Right renal pelvis (tissue), 4 donors: ENCODE measurements at regions not wholly inside any gene's neighbourhood (a gene's known extent, or its start where the extent isn't known, plus 50 kb on each side); places are given as distances from the start of the nearest gene placed in this dataset.
"Not testable (repeated sequence)": the region's sequence is repeated elsewhere in the genome, so short reads cannot be mapped to it uniquely, and the experiment has no call there.

Source experiments
- DNase-seq, 4 donors: peaks; one replicate each; pipeline ENCODE4 v3.0.0-alpha.2; 2013; ENCODE audit warnings: low read depth in 4 of 4, low spot score in 3 of 4, missing footprints in 1 of 4

DNA sequence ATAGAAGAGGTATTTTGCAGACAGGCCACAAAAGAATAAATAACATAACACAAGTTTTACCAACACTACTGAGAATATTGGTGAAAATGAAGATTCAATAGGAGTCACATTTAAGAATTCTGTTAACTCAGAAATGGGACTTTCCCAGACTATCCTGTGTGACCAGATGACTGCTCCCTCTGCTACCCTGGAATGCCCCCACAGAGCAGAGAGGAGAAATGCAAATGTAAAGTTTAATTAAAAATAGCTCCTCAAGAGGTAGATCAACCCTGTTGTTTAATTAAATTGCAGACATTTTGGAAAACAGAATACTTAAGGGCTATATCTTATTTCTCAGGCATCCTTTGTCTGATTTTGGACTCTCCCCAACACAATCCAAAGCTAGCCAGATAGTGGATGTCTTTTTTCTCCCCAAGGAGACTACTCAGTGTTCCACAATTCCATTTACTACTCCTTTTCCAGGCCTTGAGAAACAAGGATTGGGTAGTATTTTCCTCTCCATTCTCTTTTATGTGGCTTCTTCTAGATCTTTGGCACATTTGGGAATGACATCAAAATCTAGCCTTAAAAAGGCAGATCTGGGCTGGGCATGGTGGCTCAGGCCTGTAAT, 104.7 kb upstream of the TSC22D1 start:
- DNase-seq = no peak

DNA sequence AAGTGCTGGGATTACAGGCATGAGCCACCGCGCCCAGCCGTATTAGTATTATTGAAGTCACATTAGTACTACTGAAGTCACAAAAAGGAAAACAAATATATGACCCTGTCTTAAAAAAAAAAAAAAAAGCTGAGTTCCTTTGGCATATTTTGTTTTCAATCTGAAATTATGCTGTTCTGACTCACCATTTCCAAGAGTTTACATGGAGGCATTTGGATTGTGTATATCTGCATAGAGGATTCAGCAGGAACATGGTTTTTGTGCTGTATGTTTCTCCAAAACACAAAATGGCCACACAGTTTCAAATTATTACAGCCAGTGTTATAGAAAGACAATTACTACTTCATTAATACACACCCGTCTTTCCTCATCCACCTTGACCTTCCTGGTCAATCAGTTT, 103.5 kb upstream of the TSC22D1 start:
- no peak for DNase-seq

DNA sequence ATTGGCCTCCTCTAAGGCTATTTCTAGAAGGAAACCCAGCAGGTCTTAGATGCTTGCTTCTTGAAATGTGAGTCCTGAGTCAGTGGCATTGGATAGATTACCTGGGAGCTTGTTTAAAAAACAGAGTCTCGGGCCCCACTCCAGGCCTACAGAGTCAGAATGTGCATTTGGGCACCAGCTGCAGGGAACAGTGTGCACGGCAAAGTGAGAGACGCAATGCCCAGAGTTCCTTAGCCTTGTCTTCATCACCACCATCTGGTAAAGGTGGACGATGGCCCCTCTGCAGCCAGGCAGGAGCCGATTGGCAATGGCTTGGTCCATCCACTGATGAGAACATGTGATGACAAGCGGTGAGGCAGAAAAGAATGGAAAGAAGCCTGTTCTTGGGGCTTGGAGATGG, 102.1 kb upstream of the TSC22D1 start:
- DNase-seq = no peak

DNA sequence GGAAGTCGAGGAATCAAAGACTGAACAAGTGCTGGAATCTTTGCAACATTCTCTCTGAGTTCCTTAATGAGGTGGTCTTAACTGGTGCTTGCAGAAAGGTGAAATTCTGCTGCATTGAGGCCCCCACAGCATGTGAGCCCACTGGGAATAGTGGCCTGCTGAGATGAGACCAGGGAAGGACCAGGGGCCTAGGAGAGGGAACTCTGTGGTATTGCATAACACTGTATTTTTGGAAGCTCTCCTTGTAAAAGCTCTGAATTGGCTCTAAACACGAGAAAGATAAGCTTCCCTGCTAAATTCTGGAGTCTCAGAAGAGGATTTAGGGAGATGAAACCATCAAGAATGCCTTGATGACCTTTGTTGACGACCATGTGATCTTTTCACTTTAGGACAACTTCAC, 100.4 kb upstream of the TSC22D1 start:
- no peak for DNase-seq

DNA sequence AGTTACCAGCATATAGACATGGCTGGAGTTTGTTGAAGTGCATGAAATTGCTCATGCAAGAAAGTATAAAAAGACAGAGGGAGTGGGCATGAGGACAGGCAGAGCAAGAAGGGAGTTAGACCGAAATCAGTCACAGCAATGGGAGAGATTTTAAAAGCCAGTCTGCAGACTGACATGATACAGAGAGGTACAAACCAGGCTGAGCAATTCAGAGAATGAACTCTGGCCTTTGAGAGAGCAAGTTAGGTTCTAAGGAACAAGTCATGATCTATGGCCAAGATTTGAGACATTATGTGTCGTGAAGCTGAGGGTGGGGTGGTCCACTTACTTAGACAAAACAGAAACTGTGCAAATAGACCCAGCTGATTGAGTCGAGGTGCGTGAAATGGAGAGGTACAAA, 93.4 kb upstream of the TSC22D1 start:
- no peak for DNase-seq

DNA sequence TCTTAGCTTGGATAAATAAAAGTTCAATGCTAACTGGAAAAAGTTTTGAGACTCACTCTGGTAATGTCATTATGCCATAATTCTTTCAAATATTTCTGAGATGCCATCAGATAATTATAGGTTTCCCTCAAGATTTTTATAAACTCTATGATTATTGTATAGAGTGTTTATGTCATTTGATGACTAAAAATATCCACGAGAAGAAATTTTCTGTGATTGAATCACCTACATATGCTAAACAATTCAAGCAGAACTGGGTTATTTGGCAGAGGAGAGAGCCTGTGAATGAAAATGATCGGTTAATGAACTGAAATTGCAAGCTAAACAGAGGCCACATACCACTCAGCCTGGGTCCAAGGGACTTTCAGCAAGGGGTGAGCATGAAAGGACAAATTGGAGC, 92.6 kb upstream of the TSC22D1 start:
- DNase-seq = no peak

DNA sequence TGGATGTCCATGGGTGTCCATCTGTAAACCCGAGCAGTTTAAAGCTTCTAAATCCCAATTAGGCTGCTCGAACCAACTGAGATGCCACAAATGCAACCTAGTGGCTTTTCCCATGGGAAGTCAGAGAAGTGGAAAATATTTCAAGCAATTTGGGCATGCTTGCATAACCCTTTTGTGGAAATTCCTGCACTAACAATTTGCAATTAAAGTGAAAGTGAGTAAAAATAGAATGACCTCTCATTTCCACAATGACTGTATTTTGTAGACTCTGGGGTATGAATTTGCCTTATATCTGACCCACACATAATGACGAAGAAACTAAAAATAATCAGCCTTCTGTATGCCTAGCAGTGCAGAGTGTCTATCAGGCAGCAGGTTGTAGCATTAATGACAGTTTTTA, 91.8 kb upstream of the TSC22D1 start:
- DNase-seq = peak in 1 of 4 donors; percentile 31

DNA sequence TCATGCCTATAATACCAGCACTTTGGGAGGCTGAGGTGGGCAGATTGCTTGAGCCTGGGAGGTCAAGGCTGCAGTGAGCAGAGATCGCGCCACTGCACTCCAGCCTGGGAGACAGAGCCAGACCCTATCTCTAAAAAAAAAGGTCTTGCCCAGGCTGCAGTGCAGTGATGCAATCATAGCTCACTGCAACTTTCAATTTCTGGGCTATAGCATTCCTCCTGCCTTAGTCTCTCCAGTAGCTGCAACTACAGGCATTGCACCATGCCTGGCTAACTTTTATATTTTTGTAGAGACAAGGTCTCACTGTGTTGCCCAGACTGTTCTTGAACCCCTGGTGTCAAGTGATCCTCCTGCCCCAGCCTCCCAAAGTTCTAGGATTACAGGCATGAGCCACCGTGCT, 90.4 kb upstream of the TSC22D1 start:
- DNase-seq = not testable (repeated sequence)

DNA sequence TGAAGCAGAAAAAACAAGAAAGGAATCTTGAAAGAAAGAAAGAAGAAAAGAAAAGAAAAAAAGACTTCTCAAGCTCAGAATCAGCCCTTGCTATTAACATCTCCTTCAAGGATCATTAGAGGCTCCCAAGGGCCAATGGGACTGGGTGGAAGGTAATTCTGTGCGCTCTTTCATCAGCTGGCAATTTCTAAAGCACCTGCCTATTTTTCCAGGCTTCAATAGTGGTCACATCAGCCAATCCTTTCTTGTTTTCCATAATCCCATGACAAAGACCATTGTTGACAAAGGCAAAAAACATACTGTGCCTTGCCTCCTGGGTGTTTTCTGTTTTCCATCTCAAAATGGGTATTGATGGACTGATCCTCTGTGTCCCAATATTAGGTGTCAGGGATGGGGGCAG, 88.2 kb upstream of the TSC22D1 start:
- no peak for DNase-seq

DNA sequence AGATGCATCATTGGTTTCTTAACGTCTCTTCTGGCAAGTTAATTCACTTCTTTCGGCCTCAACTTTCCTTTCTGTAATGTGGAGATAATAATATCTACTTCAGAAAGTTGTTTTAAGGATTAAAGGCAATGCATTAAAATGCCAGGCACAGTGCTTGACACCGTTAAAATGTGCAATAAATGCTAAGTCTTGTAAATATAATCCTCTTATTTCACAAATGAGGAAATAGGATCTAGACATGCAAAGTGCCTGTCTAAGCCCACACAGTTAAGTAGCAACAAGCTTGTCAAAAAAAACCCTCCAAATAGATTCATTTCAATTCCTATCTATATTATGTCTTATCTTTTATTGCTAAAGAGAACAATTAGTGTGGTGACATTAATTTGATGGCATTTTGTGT, 86.4 kb upstream of the TSC22D1 start:
- DNase-seq = no peak

DNA sequence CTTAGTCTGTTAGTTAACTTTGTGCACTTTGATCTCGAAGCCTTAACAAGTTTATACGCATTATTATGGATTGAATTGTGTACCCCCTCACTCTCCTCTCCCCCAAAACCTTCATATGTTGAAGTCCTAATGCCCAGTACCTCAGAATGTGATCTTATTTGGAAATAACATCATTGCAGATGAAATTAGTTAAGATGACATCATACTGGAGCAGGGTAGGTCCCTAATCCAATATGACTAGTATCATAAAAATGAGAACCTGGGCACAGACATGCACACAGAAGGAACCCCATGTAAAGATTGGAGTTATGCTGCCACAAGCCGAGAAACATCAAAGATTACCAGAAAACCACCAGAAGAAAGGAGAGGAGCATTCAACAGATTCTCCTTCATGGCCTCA, 85.8 kb upstream of the TSC22D1 start:
- no peak for DNase-seq

DNA sequence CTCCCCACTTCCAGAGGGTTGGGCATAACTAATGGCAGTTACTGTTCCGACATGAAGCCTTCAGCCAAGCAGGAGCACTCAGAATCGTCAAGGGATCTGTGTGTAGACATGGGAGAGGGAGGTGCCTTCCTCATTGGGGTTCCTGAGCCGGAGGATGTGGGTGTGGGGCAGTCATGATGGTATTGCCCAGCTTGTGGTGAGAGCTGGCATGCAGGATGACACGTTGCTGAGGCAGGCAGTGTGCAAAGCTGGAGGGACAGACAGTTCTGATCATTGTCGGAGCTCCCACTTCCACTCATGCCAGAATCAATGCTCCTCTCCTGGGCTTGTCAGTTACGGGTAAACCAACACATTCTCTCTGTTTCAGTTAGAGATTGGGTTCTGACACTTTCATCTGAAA, 83.9 kb upstream of the TSC22D1 start:
- DNase-seq = no peak

DNA sequence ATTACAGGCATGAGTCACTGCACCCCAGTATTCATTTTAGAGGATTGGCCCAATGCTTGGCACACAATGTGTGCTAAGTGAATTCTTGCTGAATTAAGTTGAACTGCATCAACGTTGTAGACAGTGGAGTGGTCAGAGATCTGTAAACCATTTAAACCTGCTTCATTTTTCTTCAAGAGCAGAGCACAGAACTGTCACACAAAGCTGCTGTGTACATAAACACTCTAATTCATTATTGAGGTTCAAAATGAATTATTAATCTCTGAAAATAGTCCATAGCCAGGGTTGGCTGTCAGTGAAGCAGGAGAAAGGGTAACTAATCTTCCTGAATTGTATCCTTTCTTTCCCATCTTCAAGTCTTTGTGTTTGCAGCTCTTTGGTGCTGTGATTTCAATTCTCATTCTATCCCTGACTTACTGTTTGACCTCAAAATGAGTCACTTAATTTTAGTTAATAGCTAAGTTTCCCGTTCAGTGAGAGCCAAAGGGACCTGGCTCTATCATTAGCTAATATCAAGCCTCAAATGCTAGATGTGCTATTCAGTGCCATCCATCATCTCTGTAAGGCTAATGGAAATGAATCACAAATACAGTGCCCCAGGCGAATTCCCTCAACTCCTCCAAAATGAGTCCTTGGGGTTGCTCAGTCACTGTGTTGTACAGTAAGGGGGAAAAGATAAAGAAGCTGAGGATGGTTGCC, 77.0 kb upstream of the TSC22D1 start:
- DNase-seq = no peak

DNA sequence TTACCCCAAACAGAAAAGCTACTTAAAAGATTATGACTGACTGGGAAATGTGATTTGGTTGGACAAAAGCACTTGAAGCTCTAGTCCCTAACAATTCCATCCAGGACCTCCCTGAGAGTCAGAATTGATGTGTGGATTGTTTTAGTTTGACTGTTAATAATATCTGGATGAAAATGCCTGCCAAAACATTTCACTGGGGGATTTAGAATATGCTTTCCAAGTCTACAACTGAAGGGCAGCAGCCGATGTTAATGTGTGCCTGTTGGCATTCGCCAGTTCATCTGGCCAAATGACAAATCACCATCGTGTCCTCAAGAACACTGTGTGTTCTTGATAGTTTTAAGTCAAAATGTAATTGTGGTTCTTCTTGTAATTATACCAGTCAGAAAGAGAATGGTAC, 76.0 kb upstream of the TSC22D1 start:
- DNase-seq = no peak

DNA sequence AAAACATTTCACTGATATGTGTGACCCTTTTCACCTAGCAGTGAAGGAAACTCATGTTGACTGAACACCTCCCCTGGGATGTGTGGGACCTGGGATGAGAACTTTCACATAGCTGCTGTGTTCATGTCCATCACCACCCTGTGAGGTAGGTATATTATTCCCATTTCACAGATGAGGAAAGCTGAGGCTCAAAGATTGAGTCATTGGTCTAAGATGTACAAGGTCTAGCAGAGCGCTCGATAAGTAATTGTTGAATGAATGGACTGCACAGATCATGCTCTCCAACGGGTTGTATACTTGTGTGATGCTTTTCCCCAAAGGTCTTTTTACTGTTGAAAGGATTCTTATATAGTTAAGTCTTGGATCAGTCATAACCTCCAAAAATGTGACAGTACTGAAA, 75.6 kb upstream of the TSC22D1 start:
- no peak for DNase-seq

DNA sequence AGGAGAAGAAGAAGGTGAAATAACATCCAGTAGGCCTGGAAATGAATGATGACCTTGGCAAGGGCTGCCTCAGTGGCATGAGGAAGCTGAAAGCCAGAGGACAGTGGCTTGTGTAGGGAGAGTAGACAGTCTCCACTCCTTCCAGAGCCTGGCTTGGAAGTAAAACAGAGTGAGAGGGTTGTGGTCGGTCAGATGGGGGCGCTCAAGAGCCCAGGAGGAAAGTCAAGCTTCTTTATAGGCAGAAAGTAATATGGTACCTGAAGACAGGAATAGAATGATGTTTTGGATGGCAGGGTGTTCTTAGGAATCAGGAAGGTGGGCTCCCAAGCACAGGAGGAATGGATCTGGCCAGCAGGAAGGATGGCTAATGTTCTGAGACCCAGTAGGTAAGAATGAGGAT, 75.1 kb upstream of the TSC22D1 start:
- no peak for DNase-seq

DNA sequence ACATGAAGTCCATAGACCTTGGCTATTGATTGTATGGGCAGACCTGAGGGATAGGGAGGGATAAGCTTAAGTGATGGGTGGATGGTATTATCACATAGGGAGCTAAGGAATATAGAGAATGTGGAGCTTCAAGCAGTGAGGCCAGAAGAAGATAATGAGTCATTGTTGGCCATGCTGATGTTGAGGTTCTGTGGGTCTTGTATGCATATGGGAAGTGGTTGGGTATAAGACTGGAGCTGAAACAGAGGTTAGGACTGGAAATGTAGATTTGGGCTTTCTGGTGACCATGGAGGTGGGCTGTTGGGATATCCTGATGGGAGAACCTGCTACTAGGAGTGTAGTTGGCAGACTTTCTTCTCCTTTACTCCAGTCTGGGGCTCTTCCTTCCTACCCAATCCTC, 73.7 kb upstream of the TSC22D1 start:
- DNase-seq = no peak

DNA sequence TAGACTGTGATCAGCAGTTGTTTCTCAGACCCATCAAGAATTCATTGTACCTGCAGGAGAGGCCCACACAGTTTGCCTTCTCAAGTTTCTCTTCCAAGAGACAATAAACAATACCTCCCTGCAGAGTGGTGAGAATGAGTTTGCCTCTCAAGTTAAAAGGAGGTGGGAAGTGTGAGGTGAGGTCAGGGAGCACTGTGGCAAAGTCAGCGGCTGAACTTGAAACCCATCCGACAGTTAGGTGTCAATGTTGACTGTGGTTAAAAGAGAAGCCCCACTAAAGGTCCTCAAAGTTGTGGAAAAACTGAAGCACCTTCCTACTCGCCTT, 72.9 kb upstream of the TSC22D1 start:
- DNase-seq = peak in 2 of 4 donors; percentile 48 to 62

DNA sequence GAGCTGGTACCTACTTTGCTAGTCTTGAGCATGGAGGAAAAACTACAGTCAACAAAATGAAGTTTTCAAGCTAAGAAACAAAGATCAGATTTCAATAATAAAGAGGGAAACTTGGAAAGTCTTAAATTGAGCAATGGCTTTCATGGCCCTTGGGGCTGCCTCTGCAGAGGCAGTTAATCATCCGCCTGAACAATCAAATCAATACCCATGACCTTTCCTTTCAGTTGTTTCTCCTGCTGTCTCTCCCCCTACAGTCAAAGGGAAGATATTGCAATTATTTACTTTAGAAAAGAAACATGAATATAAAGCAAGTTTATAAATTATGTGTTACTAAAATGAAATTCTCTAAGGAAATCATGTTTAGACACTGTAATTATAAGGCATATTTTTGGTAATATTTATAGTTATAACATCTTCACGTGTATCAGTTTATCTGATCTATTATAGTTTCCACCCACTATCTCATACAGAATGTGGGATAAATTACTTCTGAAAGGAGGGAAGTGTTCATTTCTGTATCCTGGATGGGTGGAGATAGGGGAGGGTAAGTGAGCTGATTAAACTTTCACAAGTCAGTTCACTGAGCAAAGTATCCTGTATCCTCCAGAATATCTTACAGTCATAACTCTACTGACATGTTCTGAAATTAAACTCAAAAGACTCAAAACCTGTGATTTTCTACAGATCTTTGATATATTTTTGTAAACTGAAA, 72.4 kb upstream of the TSC22D1 start:
- no peak for DNase-seq

DNA sequence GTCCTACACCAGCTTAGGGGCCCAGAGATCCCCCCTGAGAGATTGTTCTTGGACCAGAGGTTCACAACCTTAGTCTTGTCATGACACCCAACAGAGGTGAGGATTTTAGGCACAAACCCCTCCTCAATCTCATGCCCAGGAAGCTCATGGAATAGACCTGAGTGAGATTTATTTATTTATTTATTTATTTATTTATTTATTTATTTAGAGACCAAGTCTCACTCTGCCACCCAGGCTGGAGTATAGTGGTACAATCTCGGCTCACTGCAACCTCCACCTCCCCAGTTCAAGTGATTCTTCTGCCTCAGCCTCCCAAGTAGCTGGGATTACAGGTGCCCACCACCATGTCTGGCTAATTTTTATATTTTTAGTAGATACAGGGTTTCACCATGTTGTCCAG, 71.4 kb upstream of the TSC22D1 start:
- not testable (repeated sequence) for DNase-seq

DNA sequence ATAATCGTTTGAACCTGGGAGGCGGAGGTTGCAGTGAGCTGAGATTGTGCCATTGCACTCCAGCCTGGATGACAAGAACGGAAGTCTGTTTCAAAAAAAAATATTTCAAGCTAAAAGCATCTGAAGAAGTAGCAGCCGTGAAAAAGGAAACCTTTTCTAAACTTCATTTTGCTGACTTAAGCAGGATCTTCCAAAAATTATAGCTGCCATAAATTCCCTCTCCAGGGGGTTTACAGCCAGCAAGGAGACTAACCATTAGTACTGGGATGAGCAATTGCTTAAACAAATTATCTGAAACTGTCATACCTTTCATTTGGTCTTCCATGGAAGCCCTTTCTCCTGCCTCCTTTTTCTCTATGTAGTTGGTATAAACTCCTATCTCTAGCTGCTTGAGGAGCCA, 69.9 kb upstream of the TSC22D1 start:
- DNase-seq = no peak

DNA sequence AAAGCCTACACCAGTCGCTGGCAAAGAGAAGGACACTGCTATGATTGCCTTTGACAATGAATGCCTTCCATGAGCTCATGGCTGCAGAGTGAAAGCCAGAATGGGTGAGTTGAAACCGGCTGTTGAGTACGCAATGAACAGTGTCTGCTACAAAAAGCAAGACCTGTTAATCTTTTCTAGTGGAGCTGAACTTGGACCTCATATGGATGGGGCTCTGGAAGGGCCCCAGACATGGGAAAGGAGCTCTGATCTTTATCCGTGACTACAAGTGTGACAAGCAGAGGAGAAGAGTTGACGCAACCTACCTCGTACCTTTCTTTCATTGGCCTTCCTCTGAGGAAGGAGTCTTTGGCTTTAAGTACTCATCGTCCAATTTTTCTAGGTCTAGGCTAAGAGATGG, 67.1 kb upstream of the TSC22D1 start:
- no peak for DNase-seq
